Epithelial cell of esophagus (primary cell): ENCODE measurements at regions not wholly inside any gene's neighbourhood (a gene's known extent, or its start where the extent isn't known, plus 50 kb on each side); places are given as distances from the start of the nearest gene placed in this dataset.
A peak's percentile ranks its signal among the peaks of the same experiment; 100 is the strongest.

ENCODE experiments used
- DNase-seq: peaks from one replicate; pipeline ENCODE4 v3.0.0; 2010; ENCODE audit warnings: low read depth
- H3K4me3 ChIP-seq: 2 replicates; pipeline ENCODE4 v1.5.1; 2011; ENCODE audit warnings: mild to moderate bottlenecking, low read length, control low read depth
- CTCF ChIP-seq: IDR thresholded peaks from 2 replicates; pipeline ENCODE4 v1.5.1; 2011; ENCODE audit warnings: low read depth, mild to moderate bottlenecking, low read length, control low read depth, inconsistent platforms; ENCODE audit not compliant: insufficient read depth; ENCODE audit errors: missing control alignments

- TF ChIP-seq CTCF, result no peak
- no peak for DNase-seq
- no peak overlapping the region for H3K4me3 ChIP-seq
These were observed 74.0 kb upstream of the PTPN1 start for GRCh38 chr20:50436052-50436656.

GRCh38 chr20:50436696-50437095 is 73.5 kb upstream of the PTPN1 start:
- no peak for DNase-seq
- no peak for TF ChIP-seq CTCF
- H3K4me3 ChIP-seq, result no peak overlapping the region

GRCh38 chr20:50438986-50439407 is 71.2 kb upstream of the PTPN1 start:
- TF ChIP-seq CTCF, result no peak
- peak; percentile 100 for DNase-seq
- no peak overlapping the region for H3K4me3 ChIP-seq

DNA sequence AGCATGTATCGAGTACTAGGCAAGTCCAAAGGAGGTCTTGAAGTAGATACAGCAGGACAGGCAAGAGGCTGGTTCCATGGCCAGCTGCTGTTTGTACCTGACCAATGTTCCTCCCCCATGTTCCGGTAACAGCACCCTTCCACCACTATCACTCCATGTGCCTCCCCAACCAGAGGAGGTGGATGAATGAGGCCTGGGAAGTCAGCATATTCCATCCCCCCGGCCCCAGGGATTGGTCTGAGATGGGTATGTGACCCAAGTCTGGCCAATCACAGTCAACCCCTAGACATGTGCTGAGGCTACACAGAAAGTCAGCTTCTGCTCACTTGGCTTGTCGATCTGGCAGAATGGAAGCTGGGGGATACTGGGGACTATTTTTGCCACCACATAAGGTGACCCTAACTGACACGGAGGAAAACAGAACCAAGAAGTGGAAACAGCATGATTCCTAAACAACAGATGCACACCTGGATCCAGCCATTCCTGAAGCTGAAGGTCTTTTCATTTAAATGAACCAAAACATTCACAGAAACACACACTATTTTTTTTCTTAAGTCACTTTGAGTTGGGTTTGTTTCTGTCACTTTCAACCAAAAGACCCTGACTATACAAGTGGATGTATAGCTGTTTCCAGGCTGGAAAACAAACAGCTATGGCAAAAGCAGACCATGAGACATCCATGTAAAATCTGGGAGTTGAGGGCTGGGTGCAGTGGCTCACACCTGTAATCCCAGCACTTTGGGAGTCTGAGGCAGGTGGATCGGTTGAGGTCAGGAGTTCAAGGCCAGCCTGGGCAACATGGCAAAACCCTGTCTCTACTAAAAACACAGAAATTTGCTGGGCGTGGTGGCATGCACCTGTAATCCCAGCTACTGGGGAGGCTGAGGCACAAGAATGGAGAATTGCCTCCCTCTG is 70.4 kb upstream of the PTPN1 start:
- no peak for TF ChIP-seq CTCF
- no peak for DNase-seq
- H3K4me3 ChIP-seq, result no peak overlapping the region

- H3K4me3 ChIP-seq, result no peak overlapping the region
- DNase-seq, result no peak
- TF ChIP-seq CTCF, result no peak
These were observed 67.7 kb upstream of the PTPN1 start for GRCh38 chr20:50442512-50442911.

DNA sequence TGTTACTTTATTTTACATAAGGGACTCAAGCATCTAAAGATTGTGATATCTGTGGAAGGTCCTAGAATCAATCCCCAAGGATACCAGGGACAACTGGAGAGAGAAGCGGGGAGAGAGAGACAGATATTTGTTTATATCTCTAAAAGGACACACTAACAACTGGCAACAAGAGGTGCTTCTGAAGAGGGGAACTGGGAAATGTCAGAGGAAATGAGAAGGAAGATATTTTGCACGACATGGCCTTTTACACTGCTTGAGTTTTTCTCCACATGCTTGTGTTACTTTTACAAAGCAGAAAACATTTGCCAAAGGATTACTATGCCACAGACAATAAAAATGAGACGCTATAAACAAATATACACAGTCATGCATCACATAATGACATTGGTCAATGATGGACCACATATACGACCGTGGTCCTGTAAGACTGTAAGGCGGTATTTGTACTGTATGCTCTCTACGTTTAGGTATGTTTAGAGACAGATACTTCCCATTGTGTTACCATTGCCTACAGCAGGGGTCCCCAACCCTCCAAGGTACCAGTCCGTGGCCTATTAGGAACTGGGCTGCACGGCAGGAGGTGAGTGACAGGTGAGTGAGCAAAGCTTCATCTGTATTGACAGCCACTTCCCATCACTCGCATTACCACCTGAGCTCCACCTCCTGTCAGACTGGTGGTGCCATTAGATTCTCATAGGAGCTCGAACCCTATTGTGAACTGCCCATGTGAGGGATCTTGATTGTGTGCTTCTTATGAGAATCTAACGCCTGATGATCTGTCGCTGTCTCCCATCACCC is 64.6 kb upstream of the PTPN1 start:
- no peak overlapping the region for H3K4me3 ChIP-seq
- DNase-seq, result no peak
- no peak for TF ChIP-seq CTCF
